Stimulated activated effector memory CD8-positive, alpha-beta T cell treated with anti-CD3 and anti-CD28 coated beads, Interleukin-12 subunit alpha, Interleukin-12 subunit beta, amount 100 ng/mL, for 72 hours (primary cell): ENCODE measurements at regions not wholly inside any gene's neighbourhood (a gene's known extent, or its start where the extent isn't known, plus 50 kb on each side); places are given as distances from the start of the nearest gene placed in this dataset.

Source experiments
- ATAC-seq: fragments of 150-1000 bp; cut with Tn5 transposase; 2 replicates; pipeline ENCODE4 v1.10.0; 2021
- DNase-seq, 2 donors: peaks; one replicate each; pipeline ENCODE4 v3.0.0; 2021 to 2022; ENCODE audit warnings: low spot score in 2 of 2
- H3K27ac Mint-ChIP-seq: one replicate; pipeline ENCODE4 v1.8.0; 2022; ENCODE audit warnings: mild to moderate bottlenecking, mixed read lengths
- H3K36me3 Mint-ChIP-seq: one replicate; pipeline ENCODE4 v1.8.0; 2022; ENCODE audit warnings: mild to moderate bottlenecking, mixed read lengths
- H3K4me1 Mint-ChIP-seq: one replicate; pipeline ENCODE4 v1.8.0; 2022; ENCODE audit warnings: mixed read lengths
- H3K4me3 Mint-ChIP-seq: one replicate; pipeline ENCODE4 v1.8.0; 2022; ENCODE audit warnings: mild to moderate bottlenecking, mixed read lengths
- H3K9me3 Mint-ChIP-seq: one replicate; pipeline ENCODE4 v1.8.0; 2022; ENCODE audit warnings: mixed read lengths

- Mint-ChIP-seq H3K4me1 (peaks cover 6% of the 10 kb centered on the region), H3K4me3 (peak overlapping the region; percentile 55), H3K9me3 (no peaks in the 10 kb centered on the region), H3K27ac (no peak overlapping the region), H3K36me3 (no peaks in the 10 kb centered on the region)
- ATAC-seq: peak; percentile 77
- DNase-seq: no peak
These were observed 209.8 kb upstream of the NUDT4 start for GRCh38 chr12:93167841-93168492.

- Mint-ChIP-seq H3K4me1 (peaks cover 6% of the 10 kb centered on the region), H3K9me3 (no peaks in the 10 kb centered on the region), H3K36me3 (no peaks in the 10 kb centered on the region), H3K4me3 (peak overlapping the region; percentile 55), H3K27ac (no peak overlapping the region)
- ATAC-seq (no peak), DNase-seq (no peak)
These were observed 209.0 kb upstream of the NUDT4 start for GRCh38 chr12:93168751-93169150.

GRCh38 chr12:93169536-93169935 lies 208.2 kb upstream of the NUDT4 start:
- H3K9me3 Mint-ChIP-seq: no peaks in the 10 kb centered on the region
- DNase-seq (no peak), ATAC-seq (no peak)
- no peak overlapping the region for H3K27ac Mint-ChIP-seq
- H3K4me3 Mint-ChIP-seq: no peak overlapping the region
- H3K36me3 Mint-ChIP-seq: no peaks in the 10 kb centered on the region
- peaks cover 6% of the 10 kb centered on the region for H3K4me1 Mint-ChIP-seq

- ATAC-seq: no peak
- H3K4me3 Mint-ChIP-seq: no peak overlapping the region
- DNase-seq: no peak
- H3K4me1 Mint-ChIP-seq: peaks cover 6% of the 10 kb centered on the region
- no peak overlapping the region for H3K27ac Mint-ChIP-seq
- H3K9me3 Mint-ChIP-seq: no peaks in the 10 kb centered on the region
- no peaks in the 10 kb centered on the region for H3K36me3 Mint-ChIP-seq
These were observed 206.8 kb upstream of the NUDT4 start for GRCh38 chr12:93170928-93171327.

GRCh38 chr12:93173178-93173957 lies 204.4 kb upstream of the NUDT4 start:
- Mint-ChIP-seq H3K4me1 (no peaks in the 10 kb centered on the region), H3K36me3 (no peaks in the 10 kb centered on the region), H3K27ac (no peak overlapping the region), H3K9me3 (no peaks in the 10 kb centered on the region), H3K4me3 (no peak overlapping the region)
- no peak for DNase-seq
- ATAC-seq: no peak

- Mint-ChIP-seq H3K9me3 (no peaks in the 10 kb centered on the region), H3K27ac (no peak overlapping the region), H3K4me3 (no peak overlapping the region), H3K4me1 (no peaks in the 10 kb centered on the region), H3K36me3 (no peaks in the 10 kb centered on the region)
- ATAC-seq (peak; percentile 14), DNase-seq (no peak)
These were observed 203.7 kb upstream of the NUDT4 start for GRCh38 chr12:93174048-93174447.

- Mint-ChIP-seq H3K4me1 (no peaks in the 10 kb centered on the region), H3K36me3 (no peaks in the 10 kb centered on the region), H3K27ac (no peak overlapping the region), H3K9me3 (no peaks in the 10 kb centered on the region), H3K4me3 (no peak overlapping the region)
- ATAC-seq: no peak
- no peak for DNase-seq
These were observed 203.3 kb upstream of the NUDT4 start for GRCh38 chr12:93174473-93174872.

GRCh38 chr12:93176165-93176564 lies 201.6 kb upstream of the NUDT4 start:
- ATAC-seq (no peak), DNase-seq (no peak)
- Mint-ChIP-seq H3K9me3 (no peaks in the 10 kb centered on the region), H3K4me1 (no peaks in the 10 kb centered on the region), H3K4me3 (no peak overlapping the region), H3K36me3 (no peaks in the 10 kb centered on the region), H3K27ac (no peak overlapping the region)

- DNase-seq (no peak), ATAC-seq (no peak)
- H3K4me3 Mint-ChIP-seq: no peak overlapping the region
- no peaks in the 10 kb centered on the region for H3K36me3 Mint-ChIP-seq
- H3K4me1 Mint-ChIP-seq: no peaks in the 10 kb centered on the region
- no peak overlapping the region for H3K27ac Mint-ChIP-seq
- no peaks in the 10 kb centered on the region for H3K9me3 Mint-ChIP-seq
These were observed 201.1 kb upstream of the NUDT4 start for GRCh38 chr12:93176610-93177126.

GRCh38 chr12:93177208-93178153 lies 200.2 kb upstream of the NUDT4 start:
- DNase-seq: no peak
- no peaks in the 10 kb centered on the region for H3K9me3 Mint-ChIP-seq

GRCh38 chr12:93178154-93178878 lies 199.4 kb upstream of the NUDT4 start:
- Mint-ChIP-seq H3K36me3 (no peaks in the 10 kb centered on the region), H3K4me1 (no peaks in the 10 kb centered on the region), H3K27ac (no peak overlapping the region), H3K9me3 (no peaks in the 10 kb centered on the region), H3K4me3 (no peak overlapping the region)
- no peak for DNase-seq
- ATAC-seq: no peak

More at GRCh38 chr12:93177208-93178153, 200.2 kb upstream of the NUDT4 start:
- no peak for ATAC-seq
- no peaks in the 10 kb centered on the region for H3K4me1 Mint-ChIP-seq
- no peak overlapping the region for H3K4me3 Mint-ChIP-seq
- no peak overlapping the region for H3K27ac Mint-ChIP-seq
- H3K36me3 Mint-ChIP-seq: no peaks in the 10 kb centered on the region

GRCh38 chr12:93179792-93180191 lies 197.9 kb upstream of the NUDT4 start:
- no peaks in the 10 kb centered on the region for H3K9me3 Mint-ChIP-seq
- no peak for ATAC-seq
- H3K4me1 Mint-ChIP-seq: peaks cover 9% of the 10 kb centered on the region
- DNase-seq: no peak
- no peak overlapping the region for H3K4me3 Mint-ChIP-seq
- H3K36me3 Mint-ChIP-seq: no peaks in the 10 kb centered on the region
- H3K27ac Mint-ChIP-seq: no peak overlapping the region

- no peaks in the 10 kb centered on the region for H3K36me3 Mint-ChIP-seq
- no peak overlapping the region for H3K4me3 Mint-ChIP-seq
- no peaks in the 10 kb centered on the region for H3K9me3 Mint-ChIP-seq
- H3K27ac Mint-ChIP-seq: no peak overlapping the region
- ATAC-seq (no peak), DNase-seq (no peak)
- peaks cover 9% of the 10 kb centered on the region for H3K4me1 Mint-ChIP-seq
These were observed 197.2 kb upstream of the NUDT4 start for GRCh38 chr12:93180566-93180965.

- no peaks in the 10 kb centered on the region for H3K9me3 Mint-ChIP-seq
- no peak for ATAC-seq
These were observed 196.2 kb upstream of the NUDT4 start for GRCh38 chr12:93181409-93181965.

More at GRCh38 chr12:93181409-93181965, 196.2 kb upstream of the NUDT4 start:
- peaks cover 9% of the 10 kb centered on the region for H3K4me1 Mint-ChIP-seq
- H3K4me3 Mint-ChIP-seq: no peak overlapping the region
- H3K27ac Mint-ChIP-seq: no peak overlapping the region
- H3K36me3 Mint-ChIP-seq: no peaks in the 10 kb centered on the region
- DNase-seq: no peak
